ENCODE measurements at regions not wholly inside any gene's neighbourhood (a gene's known extent, or its start where the extent isn't known, plus 50 kb on each side); places are given as distances from the start of the nearest gene placed in this dataset.

DNA sequence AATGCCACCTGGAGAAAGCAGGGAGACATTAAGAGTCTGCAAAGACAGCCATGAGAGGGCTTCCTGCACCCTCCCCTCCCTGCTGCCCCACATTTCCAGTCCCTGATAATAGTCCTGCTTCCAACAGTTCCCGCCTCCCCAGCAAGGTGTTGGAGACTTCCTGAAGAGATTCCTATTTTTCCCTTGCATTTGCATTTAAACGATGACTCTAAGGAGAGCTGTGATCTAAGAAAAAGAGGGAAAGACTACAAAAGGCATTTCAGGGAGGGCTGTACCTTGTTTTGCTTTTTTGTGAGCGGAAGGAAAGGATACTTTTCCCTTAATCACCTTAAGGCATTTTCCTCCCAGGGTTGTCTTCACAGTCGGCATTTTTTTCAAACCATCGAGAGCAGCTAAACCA, 62.1 kb downstream of the GAS1 start:
- no TSS peak for BruUV-seq (replicated peaks)
- Histone ChIP-seq H3K9me3 (ENCODE audit: low read length) (no peaks in the 10 kb centered on the region), H3K4me2 (ENCODE audit: low read depth, low read length) (no peak overlapping the region), H3K27me3 (ENCODE audit: control insufficient read depth in 1 of 2, insufficient read depth in 2 of 2, low read length in 2 of 2) (peaks cover 0 to 4% of the 10 kb centered on the region in 2 experiments; a peak in 1 of 5 replicates), H3K4me3 (replicated peaks in 1 of 3; ENCODE audit: insufficient read depth in 1 of 3, low read depth in 2 of 3, low read length in 3 of 3) (no peak overlapping the region), H3K4me1 (ENCODE audit: insufficient read depth, low read length) (no peaks in the 10 kb centered on the region), H4K20me1 (ENCODE audit: insufficient read depth, low read length) (no peaks in the 10 kb centered on the region), H3K9ac (ENCODE audit: insufficient read depth, low read depth, low read length) (no peak overlapping the region), H3K36me3 (replicated peaks in 1 of 2; ENCODE audit: control insufficient read depth in 1 of 2, insufficient read depth in 2 of 2, low read length in 2 of 2) (no peaks in the 10 kb centered on the region), H3K79me2 (ENCODE audit: insufficient read depth, low read length) (no peaks in the 10 kb centered on the region), H3K27ac (ENCODE audit: extremely low read length, insufficient read depth, low read length) (no peak overlapping the region), H2AFZ (ENCODE audit: low read length) (no peak overlapping the region)
- ChIA-PET POLR2A (no interaction called here), CTCF (ENCODE audit: low intra/inter-chr PET ratio, low total read pairs) (no interaction called here)
- 17% methylated on average over 5 of the region's 5 CpGs for WGBS (ENCODE audit: low lambda C conversion rate)
- in situ Hi-C loops (cut with HindIII; ENCODE audit: extremely low pct_ligation_motif_present, low pct_unique_long_range_greater_than_20kb) (no loop called here), intact Hi-C loops (cut with micrococcal nuclease; ENCODE audit: unreplicated experiment) (no loop called here)
- DNase-seq (ENCODE audit: low spot score) = no peak
- FAIRE-seq = no peak
- TF ChIP-seq ZBTB21 (CRISPR knock-in tag; IDR thresholded peaks at IDR 0.05) (no peak), SCMH1 (CRISPR knock-in tag; IDR thresholded peaks at IDR 0.05; ENCODE audit: borderline replicate concordance) (no peak), ZFP1 (CRISPR knock-in tag; IDR thresholded peaks at IDR 0.05) (no peak)
- TF ChIP-seq, protein P1, sequence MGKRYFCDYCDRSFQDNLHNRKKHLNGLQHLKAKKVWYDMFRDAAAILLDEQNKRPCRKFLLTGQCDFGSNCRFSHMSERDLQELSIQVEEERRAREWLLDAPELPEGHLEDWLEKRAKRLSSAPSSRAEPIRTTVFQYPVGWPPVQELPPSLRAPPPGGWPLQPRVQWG (CRISPR knock-in tag; IDR thresholded peaks at IDR 0.05; ENCODE audit: borderline replicate concordance, low read depth) = no peak
- no peak for ATAC-seq

DNA sequence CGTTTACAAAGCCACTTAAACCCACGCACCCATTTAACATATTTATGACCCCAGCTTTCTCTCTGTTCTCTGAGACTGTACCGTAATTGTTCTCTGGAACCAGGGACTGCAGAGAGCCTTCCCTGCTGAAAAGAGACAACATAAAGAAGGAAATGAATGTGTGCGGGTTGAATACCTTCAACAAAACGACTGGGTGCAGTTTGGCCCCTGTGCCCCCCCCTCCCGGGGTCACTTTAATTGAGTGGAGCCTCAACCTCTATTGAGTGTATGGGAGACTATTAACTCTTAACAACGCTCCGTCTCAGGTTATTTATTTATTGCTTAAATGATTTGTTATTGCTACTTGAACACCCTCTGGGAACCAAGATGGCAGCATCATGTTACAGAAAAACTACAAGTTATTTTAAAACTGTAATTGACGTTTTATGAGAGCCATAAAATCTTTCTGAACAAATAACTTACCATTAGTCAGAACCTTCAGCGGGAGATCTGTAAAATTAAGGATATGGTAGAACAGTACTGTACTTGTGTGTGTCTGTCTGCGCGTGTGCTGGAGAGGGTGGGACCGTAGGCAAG, 70.6 kb downstream of the GAS1 start:
- Histone ChIP-seq H4K20me1 (ENCODE audit: insufficient read depth, low read length) (no peaks in the 10 kb centered on the region), H3K27ac (ENCODE audit: extremely low read length, insufficient read depth, low read length) (no peak overlapping the region), H3K9me3 (ENCODE audit: low read length) (no peaks in the 10 kb centered on the region), H3K4me2 (ENCODE audit: low read depth, low read length) (no peak overlapping the region), H2AFZ (ENCODE audit: low read length) (no peak overlapping the region), H3K36me3 (replicated peaks in 1 of 2; ENCODE audit: control insufficient read depth in 1 of 2, insufficient read depth in 2 of 2, low read length in 2 of 2) (no peaks in the 10 kb centered on the region), H3K4me1 (ENCODE audit: insufficient read depth, low read length) (no peaks in the 10 kb centered on the region), H3K79me2 (ENCODE audit: insufficient read depth, low read length) (no peaks in the 10 kb centered on the region), H3K4me3 (replicated peaks in 1 of 3; ENCODE audit: insufficient read depth in 1 of 3, low read depth in 2 of 3, low read length in 3 of 3) (no peak overlapping the region), H3K27me3 (ENCODE audit: control insufficient read depth in 1 of 2, insufficient read depth in 2 of 2, low read length in 2 of 2) (peaks cover 0 to 5% of the 10 kb centered on the region in 2 experiments; a peak in 1 of 5 replicates), H3K9ac (ENCODE audit: insufficient read depth, low read depth, low read length) (no peak overlapping the region)
- no peak for TF ChIP-seq ZBTB42 (CRISPR knock-in tag; IDR thresholded peaks at IDR 0.05)
- WGBS (ENCODE audit: low lambda C conversion rate) = 35% methylated on average over 13 of the region's 13 CpGs
- intact Hi-C loops (cut with micrococcal nuclease; ENCODE audit: unreplicated experiment) (no loop called here), in situ Hi-C loops (cut with HindIII; ENCODE audit: extremely low pct_ligation_motif_present, low pct_unique_long_range_greater_than_20kb) (no loop called here)
- BruUV-seq (replicated peaks) = no TSS peak
- CTCF ChIA-PET (ENCODE audit: low intra/inter-chr PET ratio, low total read pairs) = no interaction called here
- no peak for DNase-seq (ENCODE audit: low spot score)
- POLR2A ChIA-PET = no interaction called here
- no peak for FAIRE-seq
- no peak for ATAC-seq

Measured in HepG2 (cell line).